K562 (cell line): ENCODE measurements at regions not wholly inside any gene's neighbourhood (a gene's known extent, or its start where the extent isn't known, plus 50 kb on each side); places are given as distances from the start of the nearest gene placed in this dataset.

Experiments used
- ATAC-seq: fragments of 200-7000 bp; cut with Tn5 transposase; 3 replicates; pipeline ENCODE4 v1.9.1; 2020; ENCODE audit warnings: moderate library complexity
- BruUV-seq: library from RNA; stranded (reverse); fragments of 400-500 nt; replicated peaks from 2 replicates; lab custom pipeline; 2021; lab: Mats Ljungman, UMichigan
- CTCF ChIA-PET: fragments of 300-600 bp; formaldehyde crosslinking; extraction: SDS; loops from one replicate; lab custom pipeline; 2021; ENCODE audit warnings: low intra/inter-chr PET ratio; lab: Yijun Ruan, JAX
- POLR2A ChIA-PET: fragments of 300-600, 350-650 bp; sonication (Branson Sonifier 250); formaldehyde crosslinking; extraction: SDS; loops from one replicate; lab custom pipeline; 2021; ENCODE audit warnings: antibody characterized with exemption, inconsistent platforms; lab: Yijun Ruan, JAX
- DNase-seq, 4 experiments: peaks; one replicate each; pipeline versions ENCODE4 v3.0.0 to v3.0.0-alpha.2; 2011 to 2018; ENCODE audit warnings: low spot score in 3 of 4, mixed read lengths in 3 of 4; ENCODE audit errors: extremely low read depth in 1 of 4
- FAIRE-seq: peaks from 2 replicates; lab custom pipeline; 2011; peaks lifted over from hg19 to GRCh38; lab: Jason Lieb, UNC
- H2AFZ ChIP-seq: 2 replicates; pipeline ENCODE4 v1.6.0; 2011; ENCODE audit warnings: low read depth, low read length, control low read depth, inconsistent platforms
- H3K27ac ChIP-seq: fragments of 200-600 bp; 3 replicates; pipeline ENCODE4 v1.8.0; 2011; ENCODE audit warnings: low read depth, mild to moderate bottlenecking, control low read depth, inconsistent platforms, low read length, moderate library complexity, mixed read lengths; ENCODE audit errors: extremely low read depth
- H3K27me3 ChIP-seq, 2 experiments: fragments of 300-600 bp in 1 of 2; 2 replicates in 1 of 2; 3 replicates in 1 of 2; pipeline versions ENCODE4 v1.6.0 to v1.8.0; 2011; ENCODE audit warnings: inconsistent platforms in 2 of 2, low read length in 2 of 2, mild to moderate bottlenecking in 1 of 2, mixed read lengths in 1 of 2, moderate library complexity in 1 of 2; ENCODE audit not compliant: control insufficient read depth in 2 of 2, insufficient read depth in 2 of 2
- H3K36me3 ChIP-seq: fragments of 300-600 bp; 3 replicates; pipeline ENCODE4 v1.8.0; 2011; ENCODE audit warnings: mild to moderate bottlenecking, low read length, inconsistent platforms; ENCODE audit not compliant: control insufficient read depth, insufficient read depth
- H3K4me1 ChIP-seq, 2 experiments: fragments of 200-600 bp in 1 of 2; replicated peaks in 1 of 2; 2 replicates in 1 of 2; 3 replicates in 1 of 2; pipeline versions ENCODE4 v1.5.1 to v1.8.0; 2011; ENCODE audit warnings: inconsistent platforms in 2 of 2, low read length in 2 of 2, mild to moderate bottlenecking in 1 of 2, mixed read lengths in 1 of 2, moderate library complexity in 1 of 2; ENCODE audit not compliant: control insufficient read depth in 2 of 2, insufficient read depth in 2 of 2
- H3K4me2 ChIP-seq: 2 replicates; pipeline ENCODE4 v1.6.1; 2011; ENCODE audit warnings: low read length, control low read depth, inconsistent platforms, mixed read lengths; ENCODE audit not compliant: insufficient read depth
- H3K4me3 ChIP-seq: fragments of 200-600 bp; sonication (generic), shearing (Covaris generic); 2 replicates; pipeline ENCODE4 v1.5.1; 2016; ENCODE audit warnings: control low read depth, inconsistent platforms
- H3K79me2 ChIP-seq: fragments of 200-600 bp; 3 replicates; pipeline ENCODE4 v1.8.0; 2011; ENCODE audit warnings: low read length, inconsistent platforms; ENCODE audit not compliant: control insufficient read depth, insufficient read depth
- H3K9ac ChIP-seq, 2 experiments: 2 replicates each; pipeline versions ENCODE4 v1.6.0 to v1.6.1; 2011; ENCODE audit warnings: low read depth in 2 of 2, low read length in 2 of 2, control low read depth in 1 of 2, inconsistent platforms in 1 of 2, mild to moderate bottlenecking in 1 of 2, mixed read lengths in 1 of 2; ENCODE audit not compliant: insufficient read depth in 1 of 2
- H3K9me1 ChIP-seq: one replicate; pipeline ENCODE4 v1.6.0; 2011; ENCODE audit warnings: inconsistent platforms, mild to moderate bottlenecking, low read length, moderate library complexity; ENCODE audit not compliant: control insufficient read depth, insufficient read depth
- H3K9me3 ChIP-seq: replicated peaks from 2 replicates; pipeline ENCODE4 v1.5.1; 2011; ENCODE audit warnings: low read depth, low read length, inconsistent platforms; ENCODE audit not compliant: control insufficient read depth, insufficient read depth
- H4K20me1 ChIP-seq: replicated peaks from 2 replicates; pipeline ENCODE4 v1.6.1; 2011; ENCODE audit warnings: low read length, inconsistent platforms, mixed read lengths; ENCODE audit not compliant: control insufficient read depth, insufficient read depth
- CREM ChIP-seq: IDR thresholded peaks from 2 replicates; pipeline ENCODE4 v1.6.1; 2014; ENCODE audit warnings: antibody characterized with exemption, low read depth
- HBP1 ChIP-seq: fragments of 450-650 bp; formaldehyde crosslinking; IDR thresholded peaks from 2 replicates; pipeline ENCODE4 v1.4.0; 2022; ENCODE audit warnings: missing genetic modification characterization
- HINFP ChIP-seq: fragments of 450-650 bp; conservative IDR thresholded peaks from 2 replicates; pipeline ENCODE4 v1.6.1; 2016; ENCODE audit warnings: missing genetic modification characterization, low read depth, mild to moderate bottlenecking, control low read depth, missing compliant biosample characterization
- NELFE ChIP-seq: IDR thresholded peaks from 2 replicates; pipeline ENCODE4 v1.6.1; 2011; ENCODE audit warnings: mild to moderate bottlenecking; ENCODE audit not compliant: insufficient read depth, insufficient read length
- NFIC ChIP-seq: fragments of 450-650 bp; IDR thresholded peaks from 2 replicates; pipeline ENCODE4 v1.6.1; 2017; ENCODE audit warnings: mild to moderate bottlenecking, inconsistent platforms
- PCBP1 ChIP-seq: fragments of 200-400 bp; formaldehyde crosslinking; IDR thresholded peaks from 2 replicates; pipeline ENCODE4 v1.6.1; 2018; ENCODE audit warnings: mild to moderate bottlenecking, low read depth, low read length; ENCODE audit not compliant: poor library complexity, severe bottlenecking
- RBM17 ChIP-seq: fragments of 200-400 bp; formaldehyde crosslinking; IDR thresholded peaks from 2 replicates; pipeline ENCODE4 v1.6.1; 2017; ENCODE audit warnings: low read depth, mild to moderate bottlenecking, low read length, borderline replicate concordance
- SMAD2 ChIP-seq: fragments of 150-350 bp; IDR thresholded peaks from 2 replicates; pipeline ENCODE4 v1.6.1; 2014; ENCODE audit warnings: low read depth, mild to moderate bottlenecking, low read length
- SREBF1 ChIP-seq: fragments of 150-350 bp; IDR thresholded peaks from 2 replicates; pipeline ENCODE4 v1.6.1; 2014; ENCODE audit warnings: antibody characterized with exemption, low read depth, low read length, borderline replicate concordance
- TARDBP ChIP-seq: fragments of 450-650 bp; IDR thresholded peaks from 2 replicates; pipeline ENCODE4 v1.6.1; 2016
- TCF15 ChIP-seq: fragments of 250-450 bp; sonication (Bioruptor Pico); IDR thresholded peaks from 2 replicates; pipeline ENCODE4 v1.8.0; 2022; ENCODE audit warnings: moderate library complexity, mild to moderate bottlenecking, inconsistent platforms
- TEAD2 ChIP-seq: fragments of 450-650 bp; IDR thresholded peaks from 2 replicates; pipeline ENCODE4 v1.6.1; 2016; ENCODE audit warnings: missing genetic modification characterization, control low read depth, missing compliant biosample characterization
- ZBTB1 ChIP-seq: sonication (generic); formaldehyde crosslinking; IDR thresholded peaks from 2 replicates; pipeline ENCODE4 v1.8.1; 2023; ENCODE audit warnings: missing genetic modification reagents, low read depth, mild to moderate bottlenecking, borderline replicate concordance
- ZFP36 ChIP-seq: fragments of 150-350 bp; IDR thresholded peaks from 2 replicates; pipeline ENCODE4 v1.6.1; 2018; ENCODE audit warnings: low read length, low read depth; ENCODE audit not compliant: partially characterized antibody
- WGBS: fragments of 100-300 bp; shearing (Covaris generic); methylation state at CpG from one replicate; pipeline ENCODE4 v1.1.6; 2016; ENCODE audit warnings: low coverage, mixed read lengths; ENCODE audit not compliant: insufficient coverage; ENCODE audit errors: missing lambda C conversion rate; 5-methylcytosine and 5-hydroxymethylcytosine counted together
- in situ Hi-C: fragments of 300-500 bp; cut with MboI; formaldehyde crosslinking; loops from 4 replicates; pipeline ENCODE4 v1.15.0; 2018; ENCODE audit warnings: inconsistent platforms, mixed read lengths
- intact Hi-C: fragments of 100-400 bp; cut with micrococcal nuclease; formaldehyde crosslinking; loops from 2 replicates; pipeline ENCODE4 v1.14.2; 2022

- intact Hi-C loops (no loop called here), in situ Hi-C loops (no loop called here)
- Histone ChIP-seq H3K9ac (no peak overlapping the region), H3K36me3 (no peaks in the 10 kb centered on the region), H3K4me1 (no peaks in the 10 kb centered on the region), H3K79me2 (no peaks in the 10 kb centered on the region), H3K9me1 (no peaks in the 10 kb centered on the region), H3K27me3 (no peaks in the 10 kb centered on the region), H2AFZ (no peak overlapping the region), H3K4me2 (no peak overlapping the region), H4K20me1 (no peaks in the 10 kb centered on the region), H3K4me3 (no peak overlapping the region), H3K9me3 (no peaks in the 10 kb centered on the region)
- no peak for DNase-seq
- BruUV-seq = no TSS peak
- WGBS = 0% methylated on average over 6 of the region's 6 CpGs
- POLR2A ChIA-PET = no interaction called here
- ATAC-seq = no peak
- CTCF ChIA-PET = no interaction called here
- no peak for FAIRE-seq
- TF ChIP-seq NFIC = no peak
- TF ChIP-seq SREBF1 = no peak
- no peak for TF ChIP-seq RBM17
- TF ChIP-seq PCBP1 = no peak
- TF ChIP-seq SMAD2 = no peak
- TF ChIP-seq, all 486 proteins: peak for 0
- no peak overlapping the region for H3K27ac ChIP-seq
Observed at GRCh38 chr11:27603376-27603990, 96.8 kb downstream of the BDNF start.

- Histone ChIP-seq H3K36me3 (no peaks in the 10 kb centered on the region), H3K27me3 (no peaks in the 10 kb centered on the region), H3K79me2 (no peaks in the 10 kb centered on the region), H3K9ac (no peak overlapping the region), H3K27ac (no peak overlapping the region), H3K4me3 (no peak overlapping the region), H2AFZ (no peak overlapping the region), H3K4me1 (no peaks in the 10 kb centered on the region), H3K4me2 (no peak overlapping the region), H4K20me1 (no peaks in the 10 kb centered on the region), H3K9me3 (no peaks in the 10 kb centered on the region), H3K9me1 (no peaks in the 10 kb centered on the region)
- no peak for FAIRE-seq
- no peak for DNase-seq
- BruUV-seq = no TSS peak
- in situ Hi-C loops (no loop called here), intact Hi-C loops (no loop called here)
- ChIA-PET CTCF (no interaction called here), POLR2A (no interaction called here)
- WGBS = 3% methylated on average over 3 of the region's 3 CpGs
- no peak for ATAC-seq
- no peak for TF ChIP-seq CREM
- no peak for TF ChIP-seq HINFP (tag)
- TF ChIP-seq HBP1 (CRISPR knock-in tag) = no peak
- TF ChIP-seq ZFP36 = no peak
- no peak for TF ChIP-seq ZBTB1 (CRISPR knock-in tag)
- no peak for TF ChIP-seq TEAD2
- no peak for TF ChIP-seq TARDBP
- no peak for TF ChIP-seq NELFE
- TF ChIP-seq TCF15 (CRISPR knock-in tag) = no peak
Observed at GRCh38 chr11:27600656-27601055, 94.1 kb upstream of the LIN7C start.
